Activated T-cell treated with anti-CD3 and anti-CD28 coated beads, Interleukin-2, amount 50 U/mL, for 24 hours (primary cell): ENCODE measurements at regions not wholly inside any gene's neighbourhood (a gene's known extent, or its start where the extent isn't known, plus 50 kb on each side); places are given as distances from the start of the nearest gene placed in this dataset.
A peak's percentile ranks its signal among the peaks of the same experiment; 100 is the strongest.

Experiments
- DNase-seq: peaks from one replicate; pipeline ENCODE4 v3.0.0-alpha.2; 2020
- H3K27ac Mint-ChIP-seq: 2 replicates; pipeline ENCODE4 v1.8.0; 2020; ENCODE audit warnings: mild to moderate bottlenecking, mixed read lengths
- H3K27me3 Mint-ChIP-seq: 2 replicates; pipeline ENCODE4 v1.8.0; 2020; ENCODE audit warnings: mixed read lengths
- H3K36me3 Mint-ChIP-seq: 2 replicates; pipeline ENCODE4 v1.8.0; 2020; ENCODE audit warnings: low read depth, mixed read lengths
- H3K4me1 Mint-ChIP-seq: 2 replicates; pipeline ENCODE4 v1.8.0; 2020; ENCODE audit warnings: low read depth, mixed read lengths
- H3K4me3 Mint-ChIP-seq: 2 replicates; pipeline ENCODE4 v1.8.0; 2020; ENCODE audit warnings: mild to moderate bottlenecking, moderate library complexity, mixed read lengths
- H3K9me3 Mint-ChIP-seq: 2 replicates; pipeline ENCODE4 v1.8.0; 2020; ENCODE audit warnings: mixed read lengths

GRCh38 chr3:110067527-110067926 is 730.2 kb upstream of the DPPA4 start:
- no peak overlapping the region for H3K27ac Mint-ChIP-seq
- H3K27me3 Mint-ChIP-seq: no peaks in the 10 kb centered on the region
- no peak overlapping the region for H3K4me3 Mint-ChIP-seq
- H3K9me3 Mint-ChIP-seq: peaks cover 5% of the 10 kb centered on the region
- no peaks in the 10 kb centered on the region for H3K36me3 Mint-ChIP-seq
- no peak for DNase-seq
- H3K4me1 Mint-ChIP-seq: peaks cover 38% of the 10 kb centered on the region

- no peaks in the 10 kb centered on the region for H3K36me3 Mint-ChIP-seq
- DNase-seq: no peak
- H3K4me1 Mint-ChIP-seq: peaks cover 31% of the 10 kb centered on the region
- H3K9me3 Mint-ChIP-seq: peaks cover 5% of the 10 kb centered on the region
- H3K27me3 Mint-ChIP-seq: no peaks in the 10 kb centered on the region
- peak overlapping the region; percentile 85 for H3K27ac Mint-ChIP-seq
- H3K4me3 Mint-ChIP-seq: no peak overlapping the region
Observed at GRCh38 chr3:110069761-110070160, 732.4 kb upstream of the DPPA4 start.

DNA sequence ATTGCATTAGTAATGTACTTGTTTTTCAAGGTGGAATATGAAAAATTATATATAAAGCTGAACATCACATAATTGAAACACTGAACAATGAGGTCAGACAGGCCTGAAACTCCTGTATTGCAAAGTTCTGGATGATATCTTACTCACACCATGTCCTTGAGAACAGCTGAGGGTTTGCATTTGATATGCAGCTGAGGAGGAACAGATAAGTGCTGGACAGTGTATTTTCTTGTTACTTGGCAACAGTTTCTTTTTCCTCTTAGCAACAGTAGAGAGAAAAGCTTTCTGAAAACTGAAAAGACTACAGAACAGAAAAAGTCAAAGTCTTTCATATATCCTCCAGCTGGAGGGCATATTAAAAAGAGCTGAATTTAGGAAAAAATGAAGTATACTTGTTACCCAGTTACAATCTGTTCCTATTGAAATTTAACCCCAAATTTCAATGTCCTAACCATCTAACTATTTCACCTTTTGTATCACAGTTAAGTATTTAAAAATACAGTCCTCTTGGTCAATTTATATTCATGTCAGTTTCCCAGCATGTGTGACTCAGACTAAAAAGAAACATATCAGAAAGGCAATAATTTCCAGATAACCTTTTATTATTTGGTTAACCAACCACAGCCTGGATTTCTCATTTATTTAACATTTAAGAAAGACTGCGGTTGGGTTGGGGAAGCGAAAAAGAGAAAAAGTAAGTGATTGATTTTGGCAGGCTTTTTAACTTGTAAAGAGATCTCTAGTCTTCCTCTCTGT is 733.0 kb upstream of the DPPA4 start:
- no peaks in the 10 kb centered on the region for H3K27me3 Mint-ChIP-seq
- no peak overlapping the region for H3K4me3 Mint-ChIP-seq
- H3K36me3 Mint-ChIP-seq: no peaks in the 10 kb centered on the region
- peaks cover 5% of the 10 kb centered on the region for H3K9me3 Mint-ChIP-seq
- no peak for DNase-seq
- H3K4me1 Mint-ChIP-seq: peaks cover 31% of the 10 kb centered on the region
- H3K27ac Mint-ChIP-seq: peak overlapping the region; percentile 85

DNA sequence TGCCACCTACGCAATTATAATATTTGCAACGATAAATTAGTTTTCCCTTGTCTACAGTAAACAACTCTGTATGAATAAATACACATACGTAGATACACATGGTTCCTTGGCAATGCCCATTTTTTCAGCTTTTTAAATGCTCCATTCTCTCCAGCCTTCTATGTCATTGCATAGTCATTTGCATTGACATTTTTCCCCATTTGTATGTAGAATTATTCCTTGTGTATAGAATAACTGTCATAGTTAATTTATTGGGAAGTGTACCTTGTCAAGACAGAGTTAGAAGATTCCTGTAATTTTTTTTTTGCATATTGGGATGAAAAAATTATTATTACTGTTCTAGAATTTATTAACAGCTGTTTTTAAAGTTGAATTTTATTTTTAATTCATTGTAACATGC is 736.7 kb upstream of the DPPA4 start:
- no peak for DNase-seq
- H3K4me3 Mint-ChIP-seq: no peak overlapping the region
- H3K36me3 Mint-ChIP-seq: no peaks in the 10 kb centered on the region
- H3K27ac Mint-ChIP-seq: no peak overlapping the region
- peaks cover 5% of the 10 kb centered on the region for H3K9me3 Mint-ChIP-seq
- H3K27me3 Mint-ChIP-seq: no peaks in the 10 kb centered on the region
- H3K4me1 Mint-ChIP-seq: peaks cover 25% of the 10 kb centered on the region

GRCh38 chr3:110077093-110077492 is 739.7 kb upstream of the DPPA4 start:
- H3K4me3 Mint-ChIP-seq: no peak overlapping the region
- no peak overlapping the region for H3K27ac Mint-ChIP-seq
- H3K9me3 Mint-ChIP-seq: no peaks in the 10 kb centered on the region
- no peaks in the 10 kb centered on the region for H3K4me1 Mint-ChIP-seq
- no peaks in the 10 kb centered on the region for H3K27me3 Mint-ChIP-seq
- DNase-seq: no peak
- H3K36me3 Mint-ChIP-seq: no peaks in the 10 kb centered on the region

DNA sequence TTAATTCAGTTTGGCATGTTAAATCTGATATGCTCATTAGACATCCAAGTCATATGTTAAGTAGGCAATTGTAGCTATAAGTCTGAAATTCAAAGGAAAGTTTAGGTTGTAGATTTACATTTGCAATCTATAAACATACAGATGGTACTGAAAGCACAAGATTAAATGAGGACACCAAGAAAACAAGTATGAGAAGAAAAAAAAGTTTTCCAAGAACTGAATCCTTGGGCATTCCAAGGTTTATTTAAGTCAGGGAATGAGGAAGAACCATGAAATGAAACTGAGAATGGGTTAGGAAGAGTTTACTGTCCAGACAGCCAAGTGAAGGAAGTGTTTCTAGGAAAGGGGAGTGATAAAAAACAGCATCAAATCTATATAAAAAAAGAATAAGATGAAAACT is 756.1 kb upstream of the DPPA4 start:
- Mint-ChIP-seq H3K27ac (no peak overlapping the region), H3K4me3 (no peak overlapping the region), H3K27me3 (no peaks in the 10 kb centered on the region), H3K36me3 (no peaks in the 10 kb centered on the region), H3K9me3 (no peaks in the 10 kb centered on the region), H3K4me1 (peaks cover 5% of the 10 kb centered on the region)
- no peak for DNase-seq

GRCh38 chr3:110093812-110094401 is 756.6 kb upstream of the DPPA4 start:
- H3K36me3 Mint-ChIP-seq: no peaks in the 10 kb centered on the region
- H3K9me3 Mint-ChIP-seq: no peaks in the 10 kb centered on the region
- no peak overlapping the region for H3K27ac Mint-ChIP-seq
- no peak overlapping the region for H3K4me3 Mint-ChIP-seq
- H3K27me3 Mint-ChIP-seq: no peaks in the 10 kb centered on the region
- peaks cover 5% of the 10 kb centered on the region for H3K4me1 Mint-ChIP-seq
- DNase-seq: no peak

DNA sequence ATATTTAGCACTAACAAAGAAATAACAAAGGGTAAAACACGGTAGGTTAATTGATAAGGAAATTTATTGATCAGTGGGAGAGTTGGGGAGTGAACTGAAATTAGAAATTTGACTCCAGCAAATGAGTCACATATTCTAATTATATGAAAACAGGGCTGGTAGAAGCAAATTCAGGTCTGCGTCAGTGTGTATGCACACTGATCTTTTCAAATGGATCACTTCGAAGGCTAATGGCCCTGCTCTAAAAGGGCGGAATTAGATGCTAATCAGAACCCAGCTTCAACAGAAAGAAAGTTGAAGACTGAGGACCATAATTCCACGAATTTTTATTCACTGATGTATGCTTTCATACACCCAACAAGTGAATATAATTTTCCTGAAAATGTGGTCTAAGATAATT is 762.4 kb upstream of the DPPA4 start:
- H3K36me3 Mint-ChIP-seq: no peaks in the 10 kb centered on the region
- H3K4me1 Mint-ChIP-seq: peaks cover 5% of the 10 kb centered on the region
- no peak overlapping the region for H3K4me3 Mint-ChIP-seq
- H3K27me3 Mint-ChIP-seq: no peaks in the 10 kb centered on the region
- H3K9me3 Mint-ChIP-seq: no peaks in the 10 kb centered on the region
- no peak overlapping the region for H3K27ac Mint-ChIP-seq
- DNase-seq: no peak

DNA sequence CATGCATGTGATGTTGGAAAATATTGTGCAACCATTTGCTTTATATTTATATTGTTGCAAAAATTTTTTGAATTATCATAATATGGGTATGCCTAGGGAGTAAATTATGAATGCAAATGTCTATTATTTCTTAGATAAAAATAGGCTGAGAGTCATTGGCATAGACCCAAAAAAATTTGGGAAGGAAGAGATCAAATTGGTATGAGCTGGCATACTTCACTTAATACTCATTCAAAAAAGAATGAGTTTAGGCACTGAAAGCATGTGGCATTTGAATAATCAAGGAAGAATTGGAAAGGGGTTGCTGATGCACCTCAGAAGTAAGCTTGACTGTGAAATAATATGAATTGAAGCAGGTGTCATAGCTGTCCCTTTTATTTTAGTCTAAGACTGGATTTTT is 764.0 kb upstream of the DPPA4 start:
- Mint-ChIP-seq H3K4me1 (peaks cover 2% of the 10 kb centered on the region), H3K36me3 (no peaks in the 10 kb centered on the region), H3K27me3 (no peaks in the 10 kb centered on the region), H3K9me3 (no peaks in the 10 kb centered on the region), H3K27ac (no peak overlapping the region), H3K4me3 (no peak overlapping the region)
- no peak for DNase-seq

- Mint-ChIP-seq H3K4me3 (no peak overlapping the region), H3K27ac (no peak overlapping the region), H3K9me3 (no peaks in the 10 kb centered on the region), H3K36me3 (no peaks in the 10 kb centered on the region), H3K27me3 (no peaks in the 10 kb centered on the region), H3K4me1 (no peaks in the 10 kb centered on the region)
- no peak for DNase-seq
Observed at GRCh38 chr3:110106805-110107204, 769.5 kb upstream of the DPPA4 start.

- Mint-ChIP-seq H3K4me3 (no peak overlapping the region), H3K9me3 (no peaks in the 10 kb centered on the region), H3K27ac (no peak overlapping the region), H3K4me1 (peaks cover 1% of the 10 kb centered on the region), H3K27me3 (no peaks in the 10 kb centered on the region), H3K36me3 (no peaks in the 10 kb centered on the region)
- no peak for DNase-seq
Observed at GRCh38 chr3:110123946-110124345, 786.6 kb upstream of the DPPA4 start.

DNA sequence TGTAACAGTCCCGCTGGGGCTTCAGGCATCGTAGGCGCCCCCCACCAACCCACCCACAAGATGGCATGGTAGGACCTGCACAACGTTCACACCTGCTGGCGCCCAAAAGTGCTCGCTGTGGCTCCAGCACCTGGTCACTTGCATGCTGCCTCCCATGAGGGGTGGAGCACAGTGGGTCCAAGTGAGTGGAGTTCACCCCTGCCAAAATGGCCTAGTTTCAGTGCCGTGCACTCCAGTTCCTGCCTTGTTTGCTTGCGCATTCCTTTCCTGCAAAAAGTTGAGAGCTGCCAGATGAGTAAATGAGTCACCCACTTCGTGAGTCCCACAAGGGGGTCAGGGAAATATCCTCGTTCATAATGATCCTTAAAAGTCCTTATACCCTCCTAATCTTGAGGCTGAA is 788.7 kb upstream of the DPPA4 start:
- Mint-ChIP-seq H3K27ac (no peak overlapping the region), H3K9me3 (no peaks in the 10 kb centered on the region), H3K36me3 (no peaks in the 10 kb centered on the region), H3K4me1 (peaks cover 1% of the 10 kb centered on the region), H3K27me3 (no peaks in the 10 kb centered on the region), H3K4me3 (no peak overlapping the region)
- DNase-seq: no peak

GRCh38 chr3:110133971-110134370 is 796.6 kb upstream of the DPPA4 start:
- no peaks in the 10 kb centered on the region for H3K36me3 Mint-ChIP-seq
- no peak overlapping the region for H3K4me3 Mint-ChIP-seq
- no peaks in the 10 kb centered on the region for H3K27me3 Mint-ChIP-seq
- DNase-seq: no peak
- H3K9me3 Mint-ChIP-seq: peaks cover 10% of the 10 kb centered on the region
- no peaks in the 10 kb centered on the region for H3K4me1 Mint-ChIP-seq
- H3K27ac Mint-ChIP-seq: no peak overlapping the region

DNA sequence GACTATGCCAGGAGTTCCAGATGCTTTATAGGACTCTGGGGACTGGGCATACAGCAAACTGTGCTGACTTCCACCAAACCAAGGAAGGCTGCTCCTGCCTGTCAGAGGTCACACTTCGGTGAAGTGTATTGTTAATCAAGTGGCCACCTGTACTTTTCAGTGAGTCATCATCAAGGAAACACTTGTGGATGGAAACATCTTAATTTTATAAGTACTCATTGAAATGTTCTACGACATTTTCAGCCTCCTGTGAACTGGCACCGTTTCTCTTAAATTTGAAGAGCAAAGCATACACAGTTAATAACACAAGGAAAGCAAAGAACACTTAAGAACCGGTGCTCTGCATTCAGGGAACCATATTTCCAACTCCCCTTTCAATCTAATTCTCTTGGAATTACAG is 801.7 kb upstream of the DPPA4 start:
- no peaks in the 10 kb centered on the region for H3K36me3 Mint-ChIP-seq
- H3K27me3 Mint-ChIP-seq: no peaks in the 10 kb centered on the region
- peaks cover 10% of the 10 kb centered on the region for H3K9me3 Mint-ChIP-seq
- H3K4me1 Mint-ChIP-seq: no peaks in the 10 kb centered on the region
- no peak overlapping the region for H3K27ac Mint-ChIP-seq
- H3K4me3 Mint-ChIP-seq: no peak overlapping the region
- no peak for DNase-seq

DNA sequence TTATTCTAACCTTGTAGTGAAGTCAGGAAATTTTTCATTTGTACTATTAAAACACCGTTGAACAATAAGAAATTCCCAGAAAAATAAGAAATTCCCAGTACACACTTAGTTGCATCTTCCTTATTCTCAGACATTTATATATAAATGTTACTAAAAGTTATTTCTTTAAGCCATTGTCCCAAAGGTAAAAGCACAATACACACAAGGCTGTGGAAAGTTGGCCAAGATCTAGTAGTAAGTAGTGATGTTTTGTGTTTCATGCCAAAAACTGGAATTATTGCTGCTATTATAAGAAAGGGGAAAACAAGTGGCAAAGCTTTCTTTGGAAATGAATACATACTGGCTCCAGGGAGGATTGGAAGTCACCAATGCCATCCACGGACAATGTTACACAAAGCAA is 802.5 kb upstream of the DPPA4 start:
- Mint-ChIP-seq H3K9me3 (peaks cover 10% of the 10 kb centered on the region), H3K27ac (no peak overlapping the region), H3K36me3 (no peaks in the 10 kb centered on the region), H3K4me1 (no peaks in the 10 kb centered on the region), H3K27me3 (no peaks in the 10 kb centered on the region), H3K4me3 (no peak overlapping the region)
- DNase-seq: no peak
